ENCODE measurements at regions not wholly inside any gene's neighbourhood (a gene's known extent, or its start where the extent isn't known, plus 50 kb on each side); places are given as distances from the start of the nearest gene placed in this dataset.
A peak's percentile ranks its signal among the peaks of the same experiment; 100 is the strongest.

GRCh38 chr20:11130554-11131166, 456.9 kb upstream of the JAG1 start:
- DNase-seq (ENCODE audit: low read depth) = no peak

- no peak for DNase-seq (ENCODE audit: low read depth)
Observed at GRCh38 chr20:11132819-11133415, 459.1 kb upstream of the JAG1 start.

GRCh38 chr20:11136691-11137090, 462.9 kb upstream of the JAG1 start:
- DNase-seq (ENCODE audit: low read depth) = no peak

- DNase-seq (ENCODE audit: low read depth) = no peak
Observed at GRCh38 chr20:11137688-11138087, 463.9 kb upstream of the JAG1 start.

GRCh38 chr20:11140359-11140758, 466.6 kb upstream of the JAG1 start:
- peak; percentile 95 for DNase-seq (ENCODE audit: low read depth)

GRCh38 chr20:11143481-11143880, 469.7 kb upstream of the JAG1 start:
- peak; percentile 50 for DNase-seq (ENCODE audit: low read depth)

GRCh38 chr20:11144114-11144950, 470.5 kb upstream of the JAG1 start:
- DNase-seq (ENCODE audit: low read depth) = peak; percentile 96

GRCh38 chr20:11145616-11146015, 471.8 kb upstream of the JAG1 start:
- no peak for DNase-seq (ENCODE audit: low read depth)

- DNase-seq (ENCODE audit: low read depth) = no peak
Observed at GRCh38 chr20:11153819-11154218, 480.0 kb upstream of the JAG1 start.

GRCh38 chr20:11155156-11155756, 481.5 kb upstream of the JAG1 start:
- no peak for DNase-seq (ENCODE audit: low read depth)

GRCh38 chr20:11156922-11157321, 483.1 kb upstream of the JAG1 start:
- no peak for DNase-seq (ENCODE audit: low read depth)

- DNase-seq (ENCODE audit: low read depth) = no peak
Observed at GRCh38 chr20:11158146-11158545, 484.3 kb upstream of the JAG1 start.

GRCh38 chr20:11158589-11158988, 484.8 kb upstream of the JAG1 start:
- DNase-seq (ENCODE audit: low read depth) = no peak

GRCh38 chr20:11159728-11160127, 485.9 kb upstream of the JAG1 start:
- DNase-seq (ENCODE audit: low read depth) = peak; percentile 68

GRCh38 chr20:11162026-11162775, 488.4 kb upstream of the JAG1 start:
- DNase-seq (ENCODE audit: low read depth) = no peak

GRCh38 chr20:11165789-11166188, 492.0 kb upstream of the JAG1 start:
- DNase-seq (ENCODE audit: low read depth) = no peak

GRCh38 chr20:11166712-11167111, 492.9 kb upstream of the JAG1 start:
- DNase-seq (ENCODE audit: low read depth) = peak; percentile 21

GRCh38 chr20:11168026-11168425, 494.2 kb upstream of the JAG1 start:
- peak; percentile 35 for DNase-seq (ENCODE audit: low read depth)

- DNase-seq (ENCODE audit: low read depth) = no peak
Observed at GRCh38 chr20:11170025-11170424, 496.2 kb upstream of the JAG1 start.

GRCh38 chr20:11170565-11170964, 496.8 kb upstream of the JAG1 start:
- no peak for DNase-seq (ENCODE audit: low read depth)

- DNase-seq (ENCODE audit: low read depth) = no peak
Observed at GRCh38 chr20:11172881-11173280, 499.1 kb upstream of the JAG1 start.

GRCh38 chr20:11173916-11174315, 500.1 kb upstream of the JAG1 start:
- DNase-seq (ENCODE audit: low read depth) = no peak
